Panc1 (cell line): ENCODE measurements at regions not wholly inside any gene's neighbourhood (a gene's known extent, or its start where the extent isn't known, plus 50 kb on each side); places are given as distances from the start of the nearest gene placed in this dataset.

ENCODE experiments used
- ATAC-seq: fragments of 200-7000 bp; cut with Tn5 transposase; 2 replicates; pipeline ENCODE4 v1.9.1; 2020; ENCODE audit warnings: mild to moderate bottlenecking, moderate library complexity
- BruUV-seq: library from RNA; stranded (reverse); fragments of 400-500 nt; replicated peaks from 2 replicates; lab custom pipeline; 2021; lab: Mats Ljungman, UMichigan
- CTCF ChIA-PET: fragments of 300-600 bp; sonication (Branson Sonifier 250); formaldehyde crosslinking; loops from one replicate; lab custom pipeline; 2022; ENCODE audit warnings: antibody characterized with exemption; lab: Charles Lee
- POLR2A ChIA-PET: fragments of 300-600 bp; sonication (Branson Sonifier 250); formaldehyde crosslinking; loops from one replicate; lab custom pipeline; 2022; ENCODE audit warnings: antibody characterized with exemption; lab: Charles Lee
- DNase-seq: peaks from one replicate; pipeline ENCODE4 v3.0.0-alpha.2; 2010; ENCODE audit warnings: low read depth, low spot score
- H3K27ac ChIP-seq: 2 replicates; pipeline ENCODE4 v1.5.1; 2011; ENCODE audit warnings: mild to moderate bottlenecking, low read length, inconsistent platforms
- H3K27me3 ChIP-seq: fragments of 200-500 bp; sonication (Bioruptor generic); 2 replicates; pipeline ENCODE4 v1.6.0; 2014; ENCODE audit warnings: low read length, inconsistent platforms; ENCODE audit not compliant: control insufficient read depth, insufficient read depth
- H3K36me3 ChIP-seq: fragments of 200-500 bp; sonication (Bioruptor generic); 2 replicates; pipeline ENCODE4 v1.5.1; 2014; ENCODE audit warnings: inconsistent platforms, mild to moderate bottlenecking, low read length, moderate library complexity; ENCODE audit not compliant: control insufficient read depth, insufficient read depth
- H3K4me1 ChIP-seq: 2 replicates; pipeline ENCODE4 v1.5.1; 2011; ENCODE audit warnings: inconsistent platforms, mild to moderate bottlenecking, low read length, moderate library complexity; ENCODE audit not compliant: control insufficient read depth, insufficient read depth
- H3K4me3 ChIP-seq, 2 experiments: 2 replicates each; pipeline ENCODE4 v1.5.1; 2011 to 2012; ENCODE audit warnings: low read depth in 2 of 2, low read length in 2 of 2, mild to moderate bottlenecking in 2 of 2, inconsistent platforms in 1 of 2, moderate library complexity in 1 of 2
- H3K9me3 ChIP-seq: fragments of 200-500 bp; sonication (Bioruptor generic); 2 replicates; pipeline ENCODE4 v1.5.1; 2014; ENCODE audit warnings: low read depth, mild to moderate bottlenecking, inconsistent platforms, low read length, moderate library complexity; ENCODE audit not compliant: control insufficient read depth, insufficient read depth
- CTCF ChIP-seq: fragments of 450-650 bp; IDR thresholded peaks from 2 replicates; pipeline ENCODE4 v1.5.1; 2017; ENCODE audit warnings: mild to moderate bottlenecking
- POLR2AphosphoS5 ChIP-seq: IDR thresholded peaks from 2 replicates; pipeline ENCODE4 v1.6.1; 2012; ENCODE audit warnings: mild to moderate bottlenecking, low read depth, low read length, moderate library complexity
- REST ChIP-seq, 2 experiments: IDR thresholded peaks; 2 replicates each; pipeline ENCODE4 v1.6.1; 2011 to 2012; ENCODE audit warnings: low read depth in 2 of 2, control low read depth in 1 of 2, low read length in 1 of 2, mild to moderate bottlenecking in 1 of 2, moderate library complexity in 1 of 2; ENCODE audit not compliant: insufficient read depth in 1 of 2
- SIN3A ChIP-seq: IDR thresholded peaks from 2 replicates; pipeline ENCODE4 v1.6.1; 2012; ENCODE audit warnings: low read depth, mild to moderate bottlenecking, low read length, moderate library complexity, borderline replicate concordance; ENCODE audit not compliant: insufficient read depth
- TCF7L2 ChIP-seq: IDR thresholded peaks from 2 replicates; pipeline ENCODE4 v1.6.1; 2011; ENCODE audit warnings: mild to moderate bottlenecking, low read depth, low read length, inconsistent platforms
- in situ Hi-C: cut with HindIII; loops from 2 replicates; pipeline ENCODE4 v1.10.0; 2016; ENCODE audit warnings: low sequenced_read_pairs, low pct_unique_long_range_greater_than_20kb
- intact Hi-C: fragments of 100-400 bp; cut with micrococcal nuclease; formaldehyde crosslinking; loops from one replicate; pipeline ENCODE4 v1.10.0; 2022; ENCODE audit not compliant: unreplicated experiment

GRCh38 chr7:46291050-46291438 is 370.0 kb upstream of the IGFBP3 start:
- no peak for ATAC-seq
- POLR2A ChIA-PET, result no interaction called here
- no TSS peak for BruUV-seq
- Histone ChIP-seq H3K4me1 (no peaks in the 10 kb centered on the region), H3K9me3 (no peaks in the 10 kb centered on the region), H3K27ac (no peak overlapping the region), H3K36me3 (no peaks in the 10 kb centered on the region), H3K4me3 (no peak overlapping the region), H3K27me3 (no peaks in the 10 kb centered on the region)
- CTCF ChIA-PET, result no interaction called here
- DNase-seq, result no peak
- TF ChIP-seq POLR2AphosphoS5, result no peak
- no peak for TF ChIP-seq REST (IDR thresholded peaks at IDR 0.05; ENCODE audit: insufficient read depth in 1 of 2, low read depth in 2 of 2, low read length in 1 of 2)
- TF ChIP-seq SIN3A, result no peak
- TF ChIP-seq CTCF, result no peak
- no peak for TF ChIP-seq TCF7L2
- intact Hi-C loops, result no loop called here
- in situ Hi-C loops, result no loop called here

- BruUV-seq, result no TSS peak
- DNase-seq (no peak), ATAC-seq (no peak)
- no peaks in the 10 kb centered on the region for H3K9me3 ChIP-seq
- no peak overlapping the region for H3K4me3 ChIP-seq
- in situ Hi-C loops (no loop called here), intact Hi-C loops (no loop called here)
- no peaks in the 10 kb centered on the region for H3K36me3 ChIP-seq
- ChIA-PET POLR2A (no interaction called here), CTCF (no interaction called here)
- TF ChIP-seq TCF7L2, result no peak
- no peak for TF ChIP-seq SIN3A
- TF ChIP-seq REST (IDR thresholded peaks at IDR 0.05; ENCODE audit: insufficient read depth in 1 of 2, low read depth in 2 of 2, low read length in 1 of 2), result no peak
- TF ChIP-seq CTCF, result no peak
- TF ChIP-seq POLR2AphosphoS5, result no peak
- H3K4me1 ChIP-seq, result no peaks in the 10 kb centered on the region
- no peak overlapping the region for H3K27ac ChIP-seq
- H3K27me3 ChIP-seq, result no peaks in the 10 kb centered on the region
Measured at GRCh38 chr7:46290374-46291049, 369.4 kb upstream of the IGFBP3 start.
